NCI-H82 treated with DMSO at 0.1 percent for 48 hours (cell line): ENCODE measurements at regions not wholly inside any gene's neighbourhood (a gene's known extent, or its start where the extent isn't known, plus 50 kb on each side); places are given as distances from the start of the nearest gene placed in this dataset.
A peak's percentile ranks its signal among the peaks of the same experiment; 100 is the strongest.
"Not testable (repeated sequence)": the region's sequence is repeated elsewhere in the genome, so short reads cannot be mapped to it uniquely, and the experiment has no call there.

ENCODE experiments used
- DNase-seq: peaks from one replicate; lab custom pipeline; 2025; ENCODE audit not compliant: unreplicated experiment; lab: John Stamatoyannopoulos, UW

DNA sequence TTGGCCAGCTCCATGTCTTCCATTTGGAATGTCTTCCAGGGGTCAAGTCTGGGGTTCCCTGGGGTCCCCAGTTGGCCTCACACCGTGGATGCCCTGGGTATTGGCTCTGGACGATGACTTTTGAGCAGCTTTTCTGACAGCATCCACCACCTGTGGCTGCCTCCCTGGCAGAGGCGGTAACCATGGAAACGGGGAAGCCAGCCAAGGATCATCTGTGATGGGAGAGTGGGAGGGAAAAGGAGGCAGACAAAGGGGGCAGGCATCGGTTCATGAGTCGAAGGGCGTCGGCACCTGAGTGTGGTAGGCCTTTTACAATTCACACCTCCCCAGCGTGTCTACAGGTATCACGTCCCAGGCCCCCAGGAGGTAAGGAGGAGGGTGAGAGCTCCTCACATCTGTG is 152.2 kb downstream of the ASMT start:
- DNase-seq, result no peak

DNA sequence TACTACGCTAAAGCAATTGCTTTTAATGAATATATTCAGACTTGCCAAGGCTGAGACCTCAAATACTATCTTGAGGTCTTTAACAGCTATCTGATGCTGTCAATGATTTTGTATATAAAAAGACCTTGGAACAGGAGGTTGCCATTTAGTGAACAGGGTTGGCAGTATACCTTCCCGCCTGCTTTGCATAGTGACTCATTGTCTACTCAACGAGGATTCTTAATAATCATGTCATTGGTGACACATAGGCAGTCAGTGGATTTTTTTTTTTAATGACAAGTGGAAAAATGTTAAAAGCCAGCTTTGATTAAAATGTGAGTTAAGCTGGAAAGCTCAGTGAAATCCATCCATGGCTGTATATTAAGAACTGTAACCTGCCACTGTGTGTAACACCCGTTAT is 164.0 kb downstream of the ASMT start:
- DNase-seq, result no peak

DNA sequence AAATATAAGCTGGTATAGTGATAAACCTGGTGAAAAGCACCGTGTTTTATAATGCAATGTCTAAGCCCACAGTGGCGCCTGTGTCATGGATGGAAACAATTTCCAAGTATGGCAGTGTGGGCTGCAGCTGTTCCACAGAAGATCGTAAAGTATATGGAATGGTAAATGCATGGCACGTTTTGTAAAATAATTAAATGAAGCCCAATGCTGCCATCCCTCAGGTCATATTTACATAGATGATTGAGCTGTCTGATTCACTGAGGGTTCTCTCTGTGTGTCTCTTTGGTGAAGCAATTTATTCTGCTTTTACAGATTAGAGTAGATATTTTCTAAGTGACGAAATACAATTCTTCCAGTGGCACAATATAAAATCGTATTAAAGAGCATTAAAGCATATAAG is 164.8 kb downstream of the ASMT start:
- no peak for DNase-seq

DNA sequence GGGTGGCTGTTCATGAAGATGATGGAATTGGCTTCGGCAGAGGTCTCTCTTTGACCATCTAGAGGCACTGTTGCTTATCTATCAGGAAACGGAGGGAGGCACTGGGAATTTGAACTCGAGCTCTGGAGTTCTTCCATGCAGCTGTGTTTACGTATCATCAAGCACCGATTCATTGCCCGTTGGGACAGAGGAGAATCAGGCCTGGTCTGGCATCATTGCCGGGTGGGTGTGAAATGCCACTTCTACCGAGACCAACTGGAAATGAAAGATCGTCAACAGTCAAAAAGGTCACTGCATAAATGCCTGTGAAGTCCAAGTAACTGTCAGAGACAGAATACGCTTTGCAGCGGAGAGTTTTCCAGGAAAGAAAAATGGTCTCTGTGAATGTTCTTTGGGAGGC is 166.9 kb downstream of the ASMT start:
- no peak for DNase-seq

DNA sequence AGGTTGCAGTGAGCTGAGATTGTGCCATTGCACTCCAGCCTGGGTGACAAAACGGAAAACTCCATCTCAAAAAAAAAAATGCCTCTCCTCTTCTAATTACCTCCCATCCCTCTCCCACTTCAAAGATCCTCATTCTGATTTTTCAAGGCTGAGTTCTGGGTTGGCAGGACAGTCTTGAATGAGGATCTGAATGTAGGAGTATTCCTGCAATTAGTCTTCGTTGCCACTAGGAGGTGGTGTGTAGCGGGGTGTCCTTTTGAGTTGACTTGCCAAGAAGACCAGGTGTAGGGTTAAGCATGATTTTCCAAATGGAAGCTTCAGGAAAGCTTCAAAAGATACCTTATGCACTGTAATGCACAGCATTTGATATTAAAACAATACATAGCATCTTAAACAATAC is 169.9 kb downstream of the ASMT start:
- DNase-seq, result no peak

DNA sequence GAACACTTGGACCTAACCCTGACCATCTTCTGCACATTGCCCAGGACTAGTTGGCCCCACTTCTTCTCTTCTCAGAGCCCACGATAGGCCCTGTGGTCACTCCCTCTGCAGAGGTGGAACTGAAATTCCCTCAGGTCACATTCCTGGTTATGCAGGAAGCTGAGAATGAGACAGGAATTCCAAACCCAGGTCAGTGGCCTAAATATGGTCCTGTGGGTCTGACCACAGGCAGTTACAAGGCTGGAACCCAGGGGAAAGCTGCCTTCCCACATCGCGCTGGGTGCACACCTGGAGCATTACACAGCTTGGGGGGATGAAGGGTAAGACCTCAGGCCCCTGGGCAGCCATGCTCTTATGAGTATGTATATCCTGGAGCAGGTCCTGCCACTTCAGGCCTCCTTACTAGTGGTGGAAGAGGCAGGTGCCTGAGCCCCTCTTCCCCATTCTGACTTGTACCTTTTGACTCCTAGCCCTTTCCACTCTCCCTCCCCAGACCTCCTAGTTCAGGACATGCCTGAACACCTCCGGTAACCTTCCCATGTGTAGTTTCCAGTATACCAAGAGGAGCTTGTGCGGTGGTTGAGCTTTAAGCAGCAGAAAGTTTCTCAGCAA is 173.5 kb downstream of the ASMT start:
- no peak for DNase-seq

DNA sequence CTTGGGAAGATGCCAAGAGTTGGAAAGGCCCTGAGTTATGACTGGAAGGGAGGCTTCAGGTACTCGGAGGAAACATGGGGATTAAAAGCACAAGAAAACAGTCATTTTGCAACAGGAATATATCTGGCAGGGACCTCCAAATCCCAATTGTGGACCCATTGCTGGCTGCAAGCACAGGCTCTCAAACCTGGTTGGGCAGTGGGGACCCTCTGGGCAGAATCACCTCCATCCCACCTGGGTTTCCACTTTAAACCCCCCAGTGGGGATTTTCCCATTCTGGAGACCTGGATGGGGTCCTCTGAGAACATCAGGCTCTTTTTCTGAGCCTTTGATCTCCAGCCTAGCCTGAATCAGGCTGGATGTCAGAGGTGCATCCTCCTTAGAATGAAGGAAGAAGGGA is 177.8 kb downstream of the ASMT start:
- no peak for DNase-seq

DNA sequence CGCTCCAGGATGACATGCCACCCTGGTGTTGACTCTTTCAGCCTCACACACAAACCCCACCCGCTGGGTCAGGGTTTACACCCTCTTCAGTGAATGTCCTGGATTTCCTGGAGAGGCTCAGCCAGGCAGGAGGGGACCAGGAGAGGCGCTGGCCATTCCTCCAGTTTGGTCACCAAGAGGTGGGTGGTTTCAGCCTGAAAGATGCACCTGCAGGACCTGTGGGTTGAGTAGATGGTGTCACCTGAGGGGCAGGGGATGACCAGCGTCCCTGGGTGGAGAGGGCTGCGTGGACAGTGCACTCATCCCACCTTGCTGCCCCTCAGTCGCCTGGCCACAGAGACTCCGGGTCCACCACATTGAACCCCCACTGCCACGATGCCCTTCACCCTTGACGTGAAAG is 179.7 kb downstream of the ASMT start:
- DNase-seq, result no peak

DNA sequence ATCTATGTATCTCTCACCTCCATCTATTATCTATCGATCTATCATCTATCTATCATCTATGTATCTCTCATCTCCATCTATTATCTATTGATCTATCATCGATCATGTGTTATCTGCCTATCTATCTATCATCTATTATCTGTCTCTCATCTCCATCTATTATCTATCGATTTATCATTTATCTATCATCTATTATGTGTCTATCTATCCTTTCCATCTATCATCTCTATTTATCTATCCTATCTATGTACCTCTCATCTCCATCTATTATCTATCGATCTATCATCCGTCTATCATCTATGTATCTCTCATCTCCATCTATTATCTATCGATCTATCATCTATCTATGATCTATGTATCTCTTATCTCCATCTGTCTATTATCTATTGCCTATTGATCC is 188.1 kb downstream of the ASMT start:
- DNase-seq, result no peak

DNA sequence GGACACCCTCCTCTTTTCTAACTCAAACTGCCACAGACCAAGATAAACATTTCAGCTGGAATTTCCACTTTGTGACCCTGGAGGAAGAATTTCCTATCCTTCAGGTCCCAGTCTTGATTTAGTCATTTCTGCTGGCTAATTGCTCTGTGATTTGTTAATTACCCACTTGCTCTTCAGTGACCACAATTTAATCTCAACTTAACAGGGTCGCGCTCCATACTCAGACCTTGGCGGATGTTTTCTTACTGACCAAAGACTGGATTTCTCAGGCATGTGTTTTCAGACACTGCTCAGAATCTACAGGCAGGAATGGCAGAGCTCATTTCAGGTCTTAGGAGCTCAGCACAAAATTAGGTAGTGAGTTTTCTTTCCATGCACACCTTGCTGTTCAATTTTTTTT is 188.9 kb downstream of the ASMT start:
- DNase-seq, result no peak

DNA sequence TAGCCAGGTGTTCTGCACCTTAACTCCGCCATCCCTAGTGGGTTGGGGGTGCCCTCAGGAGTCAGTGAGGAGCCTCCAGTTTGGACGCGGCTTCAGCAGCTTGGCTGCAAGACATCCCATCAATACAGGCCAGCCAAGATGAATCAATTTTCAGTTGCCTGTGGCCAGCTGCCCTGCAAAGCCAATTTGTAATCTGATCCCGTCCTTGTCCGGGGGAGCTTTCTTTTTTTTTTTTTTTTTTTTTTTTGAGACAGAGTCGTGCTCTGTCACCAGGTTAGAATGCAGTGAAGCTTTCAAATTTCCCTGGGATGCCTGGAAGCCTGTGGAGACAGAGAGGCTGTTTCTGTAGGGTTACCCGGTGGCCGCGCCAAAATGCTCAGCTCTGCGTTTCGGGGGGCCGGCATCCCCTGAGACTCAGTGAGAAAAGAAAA is 192.5 kb downstream of the ASMT start:
- DNase-seq, result peak; percentile 26

DNA sequence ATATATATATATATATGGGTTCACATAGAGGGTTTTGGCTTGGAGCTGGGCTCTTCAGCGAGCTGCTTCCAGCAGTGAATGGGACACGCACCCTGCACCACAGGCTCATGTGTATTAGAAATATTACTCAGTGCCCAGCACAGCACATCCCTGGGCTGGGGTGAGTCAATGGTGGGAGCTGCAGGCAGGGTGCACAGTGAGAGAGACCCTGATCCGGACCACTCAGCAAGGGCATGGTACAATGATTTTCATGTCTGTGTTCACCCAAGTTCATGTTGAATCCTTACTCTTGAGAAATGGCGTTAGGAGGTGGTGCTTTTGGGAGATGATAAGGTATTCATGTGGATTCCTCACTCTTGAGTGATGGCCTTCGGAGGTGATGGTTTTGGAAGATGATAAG is 194.7 kb downstream of the ASMT start:
- DNase-seq, result no peak

DNA sequence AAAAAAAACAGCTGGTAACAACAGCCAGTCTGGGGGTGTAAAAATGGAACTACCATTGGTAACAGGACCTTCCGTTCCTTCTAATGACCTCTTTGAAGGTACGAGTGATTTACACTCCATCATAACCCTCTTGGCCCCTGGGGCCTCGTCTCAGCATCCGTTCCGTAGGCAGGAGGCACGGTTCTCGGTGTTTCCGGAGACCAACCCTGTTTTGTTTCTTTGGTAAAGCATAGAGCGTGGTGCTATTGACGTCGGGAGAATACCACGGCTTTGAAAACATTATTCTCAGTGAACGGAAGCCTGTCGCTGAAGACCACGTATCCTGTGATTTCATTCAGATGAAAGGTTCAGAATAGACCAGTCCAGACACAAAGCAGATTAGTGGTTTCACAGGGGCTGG is 198.9 kb downstream of the ASMT start:
- DNase-seq, result no peak

DNA sequence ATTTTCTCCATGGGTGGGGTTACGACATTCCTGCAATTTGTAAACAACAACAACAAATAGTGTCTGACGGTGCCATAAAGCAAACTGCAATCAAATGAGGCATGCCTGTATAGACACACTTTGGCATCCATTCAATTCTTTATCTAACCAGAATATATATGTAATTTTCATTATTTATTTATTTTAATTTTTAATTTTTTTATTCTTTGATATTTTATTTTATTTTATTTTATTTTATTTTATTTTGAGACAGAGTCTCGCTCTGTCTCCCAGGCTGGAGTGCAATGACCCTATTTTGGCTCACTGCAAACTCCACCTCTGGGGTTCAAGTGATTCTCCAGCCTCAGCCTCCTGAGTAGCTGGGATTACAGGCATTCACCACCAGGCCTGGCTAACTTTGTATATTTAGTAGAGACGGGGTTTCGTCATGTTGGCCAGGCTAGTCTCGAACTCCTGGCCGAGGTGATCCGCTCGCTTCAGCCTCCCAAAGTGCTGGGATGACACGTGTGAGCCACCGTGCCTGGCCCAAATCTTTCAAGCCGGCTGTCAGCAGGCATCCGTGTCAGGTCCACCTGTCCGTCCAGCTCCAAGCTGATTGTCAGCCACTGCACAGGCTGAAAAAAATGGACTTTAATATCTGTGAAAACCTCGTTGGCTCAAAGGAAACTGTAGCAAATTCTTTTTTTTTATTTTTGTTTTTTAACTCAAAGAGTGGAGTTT is 200.8 kb downstream of the ASMT start:
- DNase-seq, result no peak

DNA sequence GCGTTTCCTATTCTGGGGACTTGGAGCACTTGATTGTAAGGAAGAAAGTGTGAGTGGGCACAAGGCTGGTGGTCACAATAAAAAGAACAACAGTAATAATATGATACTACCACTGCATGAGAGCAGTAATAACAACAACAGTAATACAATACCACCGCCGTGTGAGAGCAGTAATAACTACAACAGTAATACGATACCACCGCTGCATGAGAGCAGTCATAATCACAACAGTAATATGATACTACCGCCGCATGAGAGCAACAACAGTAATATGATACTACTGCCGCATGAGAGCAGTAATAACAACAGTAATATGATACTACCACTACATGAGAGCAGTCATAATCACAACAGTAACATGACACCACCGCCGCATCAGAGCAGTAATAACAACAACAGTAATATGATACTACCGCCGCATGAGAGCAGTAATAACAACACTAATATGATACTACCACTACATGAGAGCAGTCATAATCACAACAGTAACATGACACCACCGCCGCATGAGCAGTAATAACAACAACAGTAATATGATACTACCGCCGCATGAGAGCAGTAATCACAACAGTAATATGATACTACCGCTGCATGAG is 201.6 kb downstream of the ASMT start:
- not testable (repeated sequence) for DNase-seq

DNA sequence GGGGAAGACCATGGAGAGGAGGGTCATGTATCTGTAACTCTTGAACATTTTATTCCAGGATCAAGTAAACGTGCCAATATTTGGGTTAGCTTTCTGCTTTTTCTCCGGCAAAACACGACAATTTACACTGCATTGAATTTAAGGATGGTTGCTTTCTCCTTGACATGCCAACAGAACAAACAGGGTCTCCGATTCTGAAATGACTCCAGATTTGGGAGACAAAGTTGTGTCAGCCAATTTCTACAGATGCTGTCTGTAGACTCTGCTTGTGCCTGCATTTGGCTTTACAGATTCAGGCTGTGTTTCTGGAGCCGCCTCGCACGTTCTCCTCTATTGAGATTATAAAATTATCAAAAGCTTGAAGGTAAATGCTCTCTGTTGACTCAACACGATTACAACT is 207.0 kb downstream of the ASMT start:
- no peak for DNase-seq

DNA sequence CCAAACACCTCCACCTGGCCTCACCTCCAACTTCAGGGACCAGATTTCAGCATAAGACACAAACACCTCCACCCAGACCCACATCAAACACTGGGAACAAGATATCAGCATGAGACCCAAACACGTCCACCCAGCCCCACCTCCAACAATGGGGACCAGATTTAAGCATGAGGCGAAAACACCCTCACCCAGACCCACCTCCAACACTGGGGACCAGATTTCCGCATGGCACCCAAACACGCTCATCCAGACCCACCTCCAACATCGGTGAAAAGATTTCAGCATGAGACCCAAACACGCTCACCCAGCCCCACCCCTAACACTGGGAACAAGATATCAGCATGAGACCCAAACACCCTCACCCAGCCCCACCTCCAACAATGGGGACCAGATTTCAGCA is 210.0 kb downstream of the ASMT start:
- no peak for DNase-seq

DNA sequence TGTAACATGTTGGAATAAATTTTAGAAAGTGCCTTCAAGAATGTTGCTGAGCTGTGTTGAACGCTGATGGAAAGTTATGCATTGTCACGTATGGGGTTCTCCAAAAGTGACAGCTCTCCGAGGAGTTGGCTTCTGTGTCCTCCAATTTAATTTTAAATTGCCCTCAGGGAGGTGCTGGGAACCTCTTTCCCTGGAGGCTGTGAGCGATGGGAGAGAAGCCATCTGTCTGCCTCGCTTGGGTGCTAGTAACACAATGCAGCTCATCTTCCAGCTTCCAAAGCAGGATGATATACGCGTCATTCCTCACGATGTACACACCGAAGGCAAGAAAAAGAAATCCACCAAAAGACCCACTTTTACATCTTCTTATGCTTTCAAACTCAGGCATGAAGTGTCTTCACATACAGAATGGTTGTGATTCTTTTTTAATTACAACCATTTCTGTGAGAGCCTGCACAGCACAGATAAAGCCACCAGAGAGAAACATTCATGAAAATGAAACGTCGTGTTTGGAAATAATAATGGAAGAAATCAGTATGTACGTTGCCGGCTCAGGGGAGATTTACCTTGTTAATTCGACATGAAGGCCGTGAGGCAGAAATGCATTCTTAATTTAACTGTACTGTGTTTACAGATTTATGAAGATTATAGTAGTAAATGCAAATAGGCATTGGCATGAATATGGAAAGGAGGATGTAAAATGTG is 218.9 kb downstream of the ASMT start:
- DNase-seq, result no peak

DNA sequence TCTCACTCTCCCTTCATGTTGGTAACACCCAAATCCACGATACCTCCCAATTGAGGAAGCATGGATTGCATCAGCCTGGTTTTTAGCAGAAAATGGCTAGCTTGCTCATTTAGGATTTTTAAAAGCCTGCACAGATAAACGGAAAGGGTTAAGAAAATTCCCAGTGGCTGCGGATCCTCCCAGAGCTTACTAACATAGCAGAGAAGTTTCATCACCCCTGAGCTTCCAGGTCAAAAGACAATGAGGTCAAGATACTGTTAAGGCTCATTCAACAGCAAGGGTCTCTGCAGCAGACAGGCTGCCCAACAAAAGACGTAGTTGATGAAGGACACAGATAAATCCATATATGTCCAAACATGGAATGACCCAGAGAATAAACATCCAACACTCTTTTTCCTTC is 220.2 kb downstream of the ASMT start:
- no peak for DNase-seq

DNA sequence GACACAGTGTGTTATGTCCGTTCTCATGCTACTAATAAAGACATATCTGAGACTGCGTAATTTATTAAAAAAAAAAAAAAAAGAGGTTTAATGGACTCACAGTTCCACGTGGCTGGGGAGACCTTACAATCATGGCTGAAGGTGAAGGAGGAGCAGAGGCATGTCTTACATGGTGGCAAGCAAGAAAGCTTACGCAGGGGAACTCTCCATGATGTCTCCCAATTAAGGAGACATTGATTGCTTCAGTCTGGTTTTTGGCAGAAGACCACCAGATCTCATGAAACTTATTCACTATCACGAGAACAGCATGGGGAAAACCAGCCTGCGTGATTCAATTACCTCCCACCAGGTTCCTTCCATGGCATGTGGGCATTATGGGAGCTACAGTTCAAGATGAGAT is 221.8 kb downstream of the ASMT start:
- DNase-seq, result no peak

DNA sequence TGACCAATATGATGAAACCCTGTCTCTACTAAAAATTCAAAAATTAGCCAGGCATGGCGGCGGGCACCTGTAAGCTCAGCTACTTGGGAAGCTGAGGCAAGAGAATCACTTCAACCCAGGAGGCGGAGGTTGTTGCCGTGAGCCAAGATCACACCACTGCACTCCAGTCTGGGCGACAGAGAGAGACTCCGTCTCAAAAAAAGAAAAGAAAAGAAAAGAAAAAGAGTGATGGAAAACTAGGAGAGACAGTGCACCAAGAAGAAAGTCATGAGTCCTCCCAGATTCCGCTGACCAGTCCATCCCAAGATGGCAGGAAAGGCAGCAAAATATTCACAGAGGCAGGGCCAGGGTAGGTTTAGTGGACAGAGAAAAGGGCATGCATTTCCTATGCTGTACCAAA is 226.9 kb downstream of the ASMT start:
- no peak for DNase-seq

DNA sequence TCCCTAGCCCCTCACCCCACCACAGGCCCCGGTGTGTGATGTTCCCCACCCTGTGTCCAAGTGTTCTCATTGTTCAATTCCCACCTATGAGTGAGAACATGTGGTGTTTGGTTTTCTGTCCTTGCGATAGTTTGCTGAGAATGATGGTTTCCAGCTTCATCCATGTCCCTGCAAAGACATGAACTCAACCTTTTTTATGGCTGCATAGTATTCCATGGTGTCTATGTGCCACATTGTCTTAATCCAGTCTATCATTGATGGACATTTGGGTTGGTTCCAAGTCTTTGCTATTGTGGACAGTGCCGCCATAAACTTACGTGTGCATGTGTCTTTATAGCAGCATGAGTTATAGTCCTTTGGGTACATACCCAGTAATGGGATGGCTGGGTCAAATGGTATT is 232.1 kb downstream of the ASMT start:
- not testable (repeated sequence) for DNase-seq
